ENCODE measurements at regions not wholly inside any gene's neighbourhood (a gene's known extent, or its start where the extent isn't known, plus 50 kb on each side); places are given as distances from the start of the nearest gene placed in this dataset.
"Not testable (repeated sequence)": the region's sequence is repeated elsewhere in the genome, so short reads cannot be mapped to it uniquely, and the experiment has no call there.

DNA sequence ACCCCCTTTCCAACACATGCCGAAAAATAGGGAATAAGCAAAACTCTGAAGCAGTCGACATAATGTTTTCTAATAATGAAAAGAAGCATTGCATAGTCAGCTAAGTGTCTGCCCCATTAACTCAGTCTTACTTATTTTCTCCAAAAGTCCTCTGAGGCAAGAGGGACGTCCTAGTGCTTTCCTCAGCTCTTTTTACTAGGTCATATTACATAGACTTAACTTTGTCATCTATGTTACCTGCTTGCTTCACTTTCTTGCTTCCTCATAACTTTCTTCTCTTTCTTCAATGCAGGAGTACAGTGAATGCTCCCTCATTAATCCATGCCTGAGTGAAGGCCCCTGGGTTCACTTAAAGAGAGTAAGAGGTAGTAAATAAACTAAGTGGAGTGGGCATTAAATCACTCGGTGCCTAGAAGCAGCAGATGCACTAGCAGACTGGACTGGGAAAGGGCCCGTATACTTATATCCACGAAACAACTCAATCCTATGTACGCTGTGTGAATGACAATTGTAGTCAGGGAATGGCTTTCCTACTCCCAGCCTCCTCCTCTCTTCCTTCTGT is 210.5 kb upstream of the SPAG17 start:
- DNase-seq: no peak
- Histone ChIP-seq H3K36me3 (no peaks in the 10 kb centered on the region), H3K27me3 (no peaks in the 10 kb centered on the region), H3K4me3 (no peak overlapping the region), H3K9me3 (no peaks in the 10 kb centered on the region), H3K27ac (no peak overlapping the region), H3K4me1 (ENCODE audit: insufficient read depth) (no peaks in the 10 kb centered on the region)
- 59 to 68% (median 60%) methylated on average over 7 of the region's 7 CpGs for WGBS, 3 donors
- intact Hi-C loops (cut with DNase I): no loop called here
- no peak for TF ChIP-seq POLR2A (IDR thresholded peaks at IDR 0.05)
- TF ChIP-seq, protein P1, sequence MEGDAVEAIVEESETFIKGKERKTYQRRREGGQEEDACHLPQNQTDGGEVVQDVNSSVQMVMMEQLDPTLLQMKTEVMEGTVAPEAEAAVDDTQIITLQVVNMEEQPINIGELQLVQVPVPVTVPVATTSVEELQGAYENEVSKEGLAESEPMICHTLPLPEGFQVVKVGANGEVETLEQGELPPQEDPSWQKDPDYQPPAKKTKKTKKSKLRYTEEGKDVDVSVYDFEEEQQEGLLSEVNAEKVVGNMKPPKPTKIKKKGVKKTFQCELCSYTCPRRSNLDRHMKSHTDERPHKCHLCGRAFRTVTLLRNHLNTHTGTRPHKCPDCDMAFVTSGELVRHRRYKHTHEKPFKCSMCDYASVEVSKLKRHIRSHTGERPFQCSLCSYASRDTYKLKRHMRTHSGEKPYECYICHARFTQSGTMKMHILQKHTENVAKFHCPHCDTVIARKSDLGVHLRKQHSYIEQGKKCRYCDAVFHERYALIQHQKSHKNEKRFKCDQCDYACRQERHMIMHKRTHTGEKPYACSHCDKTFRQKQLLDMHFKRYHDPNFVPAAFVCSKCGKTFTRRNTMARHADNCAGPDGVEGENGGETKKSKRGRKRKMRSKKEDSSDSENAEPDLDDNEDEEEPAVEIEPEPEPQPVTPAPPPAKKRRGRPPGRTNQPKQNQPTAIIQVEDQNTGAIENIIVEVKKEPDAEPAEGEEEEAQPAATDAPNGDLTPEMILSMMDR (IDR thresholded peaks at IDR 0.05): no peak
- TF ChIP-seq EP300 (IDR thresholded peaks at IDR 0.05): no peak

DNA sequence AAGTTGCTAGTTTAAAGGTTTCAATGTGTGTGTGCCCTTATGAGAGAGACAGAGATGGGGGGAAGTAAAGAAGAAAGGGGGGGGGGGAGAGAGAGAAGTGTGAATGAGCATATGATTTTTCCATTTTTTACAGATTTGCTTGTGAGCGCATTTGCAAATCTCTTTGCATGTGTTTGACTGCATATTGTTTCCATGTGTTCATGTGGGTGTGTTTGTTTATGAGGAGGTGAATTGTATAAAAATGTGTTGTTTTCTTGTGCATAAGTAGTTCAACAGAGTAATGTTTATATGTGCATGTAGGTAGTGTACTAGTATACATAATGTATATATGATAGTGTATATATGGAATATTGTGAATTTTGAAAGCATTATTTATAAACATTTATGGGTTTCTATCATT is 205.9 kb upstream of the SPAG17 start:
- intact Hi-C loops (cut with DNase I): no loop called here

DNA sequence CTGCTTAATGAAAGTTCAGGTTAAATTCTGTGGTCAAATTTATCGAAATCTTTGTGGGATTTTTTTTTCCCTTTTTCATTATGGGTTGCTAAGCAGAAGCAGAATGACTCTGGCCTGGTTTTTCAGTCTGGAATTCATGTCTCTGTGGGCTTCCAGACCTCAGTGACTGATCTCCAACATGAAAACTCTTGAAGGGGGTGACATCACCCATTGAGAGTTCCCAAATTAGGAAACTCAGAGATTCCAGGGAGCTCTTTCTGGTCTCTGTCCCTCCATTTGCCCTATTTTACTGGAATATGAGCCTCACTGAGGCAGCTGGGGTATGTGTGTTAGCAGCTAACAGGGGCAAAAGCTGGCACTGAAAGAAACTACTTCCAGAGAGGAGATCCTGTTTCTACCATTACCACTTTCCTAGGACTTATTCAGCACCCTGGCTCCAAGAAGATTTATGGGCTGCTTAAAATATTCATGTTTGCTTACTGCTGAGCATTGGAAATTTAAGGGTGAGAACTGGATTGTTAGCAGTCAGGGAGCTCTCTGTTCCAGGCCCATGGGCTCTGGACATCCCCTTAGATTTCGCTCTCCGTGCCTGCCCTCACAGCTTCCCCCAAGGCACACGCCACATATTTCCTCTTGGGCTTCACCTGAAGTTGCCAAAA is 203.4 kb upstream of the SPAG17 start:
- Histone ChIP-seq H3K4me3 (no peak overlapping the region), H3K4me1 (ENCODE audit: insufficient read depth) (no peaks in the 10 kb centered on the region), H3K36me3 (no peaks in the 10 kb centered on the region), H3K9me3 (no peaks in the 10 kb centered on the region), H3K27me3 (no peaks in the 10 kb centered on the region), H3K27ac (no peak overlapping the region)
- 84 to 87% (median 86%) methylated on average over 4 of the region's 4 CpGs for WGBS, 3 donors
- TF ChIP-seq, protein P1 (IDR thresholded peaks at IDR 0.05): no peak
- no peak for TF ChIP-seq EP300 (IDR thresholded peaks at IDR 0.05)
- TF ChIP-seq POLR2A (IDR thresholded peaks at IDR 0.05): no peak
- DNase-seq: no peak
- intact Hi-C loops (cut with DNase I): no loop called here

More for the DNA sequence above, 205.9 kb upstream of the SPAG17 start:
- Histone ChIP-seq H3K4me3 (no peak overlapping the region), H3K4me1 (ENCODE audit: insufficient read depth) (no peaks in the 10 kb centered on the region), H3K27me3 (no peaks in the 10 kb centered on the region), H3K9me3 (no peaks in the 10 kb centered on the region), H3K36me3 (no peaks in the 10 kb centered on the region), H3K27ac (no peak overlapping the region)
- TF ChIP-seq POLR2A (IDR thresholded peaks at IDR 0.05): no peak
- TF ChIP-seq EP300 (IDR thresholded peaks at IDR 0.05): no peak
- no peak for DNase-seq
- 92 to 98% (median 97%) methylated on average over 1 of the region's 1 CpG for WGBS, 3 donors

DNA sequence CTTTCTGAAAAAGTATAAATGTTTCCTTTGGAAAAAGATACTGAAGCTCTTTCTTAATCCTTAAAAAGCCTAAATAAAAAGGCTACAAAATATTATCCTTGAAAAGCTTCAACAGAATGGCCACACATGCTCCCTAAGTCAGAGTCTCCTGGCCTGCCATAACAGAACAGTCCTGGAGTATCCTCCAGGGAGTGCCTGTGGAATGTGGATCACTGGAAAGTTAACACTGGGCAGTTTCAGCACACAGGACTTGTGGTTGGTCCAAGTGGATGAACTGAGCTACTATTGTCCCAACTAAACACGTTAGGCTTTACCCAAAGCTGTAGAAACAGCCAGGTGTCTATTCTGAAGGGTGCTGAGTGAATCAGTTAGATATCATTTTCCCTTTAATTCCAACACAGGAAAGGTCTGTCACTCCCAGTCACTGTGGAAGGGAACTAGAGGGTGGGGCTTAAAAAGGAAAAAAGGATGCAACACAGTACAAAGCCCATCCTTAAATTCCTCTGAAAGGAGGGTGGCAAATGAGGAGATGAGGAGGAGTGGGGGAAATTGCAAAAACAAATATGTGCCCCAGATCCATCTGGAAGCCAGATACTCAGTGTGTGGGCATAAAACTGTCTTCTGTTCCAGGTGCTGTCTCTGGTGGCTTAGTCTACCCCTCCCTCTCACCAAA is 196.3 kb upstream of the SPAG17 start:
- no peak overlapping the region for H3K4me3 ChIP-seq
- no peaks in the 10 kb centered on the region for H3K9me3 ChIP-seq
- H3K27ac ChIP-seq: no peak overlapping the region
- H3K4me1 ChIP-seq (ENCODE audit: insufficient read depth): no peaks in the 10 kb centered on the region
- no peaks in the 10 kb centered on the region for H3K36me3 ChIP-seq
- intact Hi-C loops (cut with DNase I): no loop called here
- WGBS, 3 donors: 58 to 68% (median 60%) methylated on average over 1 of the region's 1 CpG
- DNase-seq: no peak
- no peaks in the 10 kb centered on the region for H3K27me3 ChIP-seq
- TF ChIP-seq, protein P1 (IDR thresholded peaks at IDR 0.05): no peak
- TF ChIP-seq EP300 (IDR thresholded peaks at IDR 0.05) (no peak), POLR2A (IDR thresholded peaks at IDR 0.05) (no peak)

DNA sequence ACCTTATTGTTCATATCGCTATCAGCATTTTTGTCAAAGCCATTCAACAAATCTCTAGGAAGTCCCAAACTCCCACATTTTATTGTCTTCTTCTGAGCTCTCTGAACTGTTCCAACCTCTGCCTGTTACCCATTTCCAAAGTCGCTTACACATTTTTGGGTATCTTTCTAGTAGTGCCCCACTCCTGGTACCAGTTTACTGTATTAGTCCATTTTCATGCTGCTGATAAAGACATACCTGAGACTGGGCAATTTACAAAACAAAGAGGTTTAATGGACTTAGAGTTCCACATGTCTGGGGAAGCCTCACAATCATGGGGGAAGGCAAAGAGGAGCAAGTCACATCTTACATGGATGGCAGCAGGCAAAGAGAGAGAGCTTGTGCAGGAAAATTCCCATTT is 192.2 kb upstream of the SPAG17 start:
- H3K4me3 ChIP-seq; H3K27me3 ChIP-seq; H3K4me1 ChIP-seq (ENCODE audit: insufficient read depth); H3K27ac ChIP-seq; H3K9me3 ChIP-seq; H3K36me3 ChIP-seq; intact Hi-C loops (cut with DNase I); DNase-seq: not testable (repeated sequence)
- WGBS, 3 donors: 93 to 97% (median 93%) methylated on average over 2 of the region's 2 CpGs

Measured in ovary (tissue), 7 donors.